SK-N-SH treated with all-trans-retinoic acid at 6 μM for 48 hours (cell line): ENCODE measurements at regions not wholly inside any gene's neighbourhood (a gene's known extent, or its start where the extent isn't known, plus 50 kb on each side); places are given as distances from the start of the nearest gene placed in this dataset.

Experiments
- ESRRG ChIP-seq: fragments of 250-450 bp; sonication (Bioruptor Pico); IDR thresholded peaks from 2 replicates; pipeline ENCODE4 v1.6.1; 2021; ENCODE audit warnings: mild to moderate bottlenecking
- GLIS3 ChIP-seq: fragments of 250-450 bp; sonication (Bioruptor Pico); IDR thresholded peaks from 2 replicates; pipeline ENCODE4 v1.5.0; 2020; ENCODE audit warnings: mild to moderate bottlenecking, moderate library complexity
- PATZ1 ChIP-seq: fragments of 250-450 bp; sonication (Bioruptor Pico); IDR thresholded peaks from 2 replicates; pipeline ENCODE4 v1.8.0; 2020; ENCODE audit warnings: mild to moderate bottlenecking, moderate library complexity, borderline replicate concordance
- TCF4 ChIP-seq: fragments of 250-450 bp; sonication (Bioruptor Pico); IDR thresholded peaks from 2 replicates; pipeline ENCODE4 v1.8.0; 2021; ENCODE audit warnings: mild to moderate bottlenecking, moderate library complexity, borderline replicate concordance
- TOX ChIP-seq: fragments of 250-450 bp; sonication (Bioruptor Pico); IDR thresholded peaks from 2 replicates; pipeline ENCODE4 v1.8.0; 2021; ENCODE audit warnings: mild to moderate bottlenecking, moderate library complexity, borderline replicate concordance
- ZC3H10 ChIP-seq: fragments of 250-450 bp; sonication (Bioruptor Pico); IDR thresholded peaks from 2 replicates; pipeline ENCODE4 v1.5.1; 2021; ENCODE audit warnings: mild to moderate bottlenecking, moderate library complexity
- ZNF565 ChIP-seq: fragments of 450-650 bp; formaldehyde crosslinking; conservative IDR thresholded peaks from 2 replicates; pipeline ENCODE4 v1.5.0; 2020; ENCODE audit warnings: low read depth, mild to moderate bottlenecking, moderate library complexity
- ZNF70 ChIP-seq: fragments of 450-650 bp; formaldehyde crosslinking; IDR thresholded peaks from 2 replicates; pipeline ENCODE4 v1.5.0; 2020; ENCODE audit warnings: mild to moderate bottlenecking, moderate library complexity

GRCh38 chr9:79501546-79501945 is 70.2 kb upstream of the TLE4 start:
- TF ChIP-seq ZNF565: no peak
- TF ChIP-seq ZC3H10 (CRISPR knock-in tag): no peak
- TF ChIP-seq ESRRG (CRISPR knock-in tag): no peak
- no peak for TF ChIP-seq TOX
- no peak for TF ChIP-seq PATZ1 (CRISPR knock-in tag)
- TF ChIP-seq TCF4 (CRISPR knock-in tag): no peak
- no peak for TF ChIP-seq ZNF70 (CRISPR knock-in tag)
- TF ChIP-seq GLIS3 (CRISPR knock-in tag): no peak
